PFSK-1 (cell line): ENCODE measurements at regions not wholly inside any gene's neighbourhood (a gene's known extent, or its start where the extent isn't known, plus 50 kb on each side); places are given as distances from the start of the nearest gene placed in this dataset.

Source experiments
- FOXP2 ChIP-seq: optimal IDR thresholded peaks from 2 replicates; pipeline ENCODE3; 2011; ENCODE audit warnings: borderline replicate concordance, control low read depth, inconsistent platforms; ENCODE audit not compliant: insufficient read depth; ENCODE audit errors: extremely low read length, extremely low read depth
- POLR2AphosphoS5 ChIP-seq: IDR thresholded peaks from 2 replicates; pipeline ENCODE4 v1.6.1; 2012; ENCODE audit warnings: low read depth, mild to moderate bottlenecking, control low read depth, low read length, moderate library complexity
- REST ChIP-seq, 2 experiments: IDR thresholded peaks; 2 replicates each; pipeline versions ENCODE4 v1.6.1 to v1.8.0; 2011 to 2012; ENCODE audit warnings: low read depth in 2 of 2, low read length in 2 of 2, control low read depth in 1 of 2, inconsistent platforms in 1 of 2, mild to moderate bottlenecking in 1 of 2, moderate library complexity in 1 of 2; ENCODE audit not compliant: insufficient read depth in 1 of 2
- SIN3A ChIP-seq: IDR thresholded peaks from 2 replicates; pipeline ENCODE4 v1.6.1; 2012; ENCODE audit warnings: mild to moderate bottlenecking, low read length, moderate library complexity, borderline replicate concordance; ENCODE audit not compliant: insufficient read depth
- TAF1 ChIP-seq: IDR thresholded peaks from 2 replicates; pipeline ENCODE4 v1.6.1; 2012; ENCODE audit warnings: low read length, control low read depth, borderline replicate concordance; ENCODE audit not compliant: insufficient read depth

- TF ChIP-seq SIN3A (no peak), FOXP2 (no peak), REST (IDR thresholded peaks at IDR 0.05; ENCODE audit: insufficient read depth in 1 of 2, low read depth in 2 of 2, low read length in 2 of 2) (no peak), POLR2AphosphoS5 (no peak), TAF1 (no peak)
Measured at GRCh38 chr10:111650088-111650487, 533.5 kb downstream of the GPAM start.

- no peak for TF ChIP-seq FOXP2
- no peak for TF ChIP-seq SIN3A
- no peak for TF ChIP-seq POLR2AphosphoS5
- TF ChIP-seq REST (IDR thresholded peaks at IDR 0.05; ENCODE audit: insufficient read depth in 1 of 2, low read depth in 2 of 2, low read length in 2 of 2) = no peak
- no peak for TF ChIP-seq TAF1
Measured at GRCh38 chr10:111656066-111656465, 527.5 kb downstream of the GPAM start.

- no peak for TF ChIP-seq POLR2AphosphoS5
Measured at GRCh38 chr10:111677759-111678158, 505.8 kb downstream of the GPAM start.

- no peak for TF ChIP-seq FOXP2
- no peak for TF ChIP-seq POLR2AphosphoS5
Measured at GRCh38 chr10:111686796-111687195, 496.8 kb downstream of the GPAM start.

- no peak for TF ChIP-seq SIN3A
- no peak for TF ChIP-seq REST (IDR thresholded peaks at IDR 0.05; ENCODE audit: insufficient read depth in 1 of 2, low read depth in 2 of 2, low read length in 2 of 2)
- TF ChIP-seq POLR2AphosphoS5 = no peak
- TF ChIP-seq TAF1 = no peak
- TF ChIP-seq FOXP2 = no peak
Measured at GRCh38 chr10:111698711-111699110, 484.9 kb downstream of the GPAM start.

GRCh38 chr10:111703986-111704385, 479.6 kb downstream of the GPAM start:
- TF ChIP-seq POLR2AphosphoS5 (no peak), FOXP2 (no peak), SIN3A (no peak), REST (IDR thresholded peaks at IDR 0.05; ENCODE audit: insufficient read depth in 1 of 2, low read depth in 2 of 2, low read length in 2 of 2) (no peak), TAF1 (no peak)
